HG03442 (cell line): ENCODE measurements at regions not wholly inside any gene's neighbourhood (a gene's known extent, or its start where the extent isn't known, plus 50 kb on each side); places are given as distances from the start of the nearest gene placed in this dataset.
"Not testable (repeated sequence)": the region's sequence is repeated elsewhere in the genome, so short reads cannot be mapped to it uniquely, and the experiment has no call there.

Experiments used
- ATAC-seq: cut with Tn5 transposase; IDR thresholded peaks from one replicate; pipeline ENCODE4 v1.9.1; 2021; ENCODE audit warnings: mild to moderate bottlenecking, moderate library complexity; ENCODE audit not compliant: unreplicated experiment

GRCh38 chr1:219072329-219072728, 101.3 kb upstream of the LYPLAL1 start:
- no peak for ATAC-seq

- ATAC-seq: no peak
Observed at GRCh38 chr1:219074084-219074728, 99.5 kb upstream of the LYPLAL1 start.

- no peak for ATAC-seq
Observed at GRCh38 chr1:219075121-219075879, 98.4 kb upstream of the LYPLAL1 start.

GRCh38 chr1:219076326-219076937, 97.2 kb upstream of the LYPLAL1 start:
- ATAC-seq: no peak

GRCh38 chr1:219077767-219078166, 95.9 kb upstream of the LYPLAL1 start:
- ATAC-seq: not testable (repeated sequence)

GRCh38 chr1:219081943-219082925, 91.4 kb upstream of the LYPLAL1 start:
- ATAC-seq: peak; percentile 82

GRCh38 chr1:219083631-219084030, 90.0 kb upstream of the LYPLAL1 start:
- ATAC-seq: no peak

- no peak for ATAC-seq
Observed at GRCh38 chr1:219085082-219085481, 88.6 kb upstream of the LYPLAL1 start.

GRCh38 chr1:219085988-219086387, 87.7 kb upstream of the LYPLAL1 start:
- no peak for ATAC-seq

- no peak for ATAC-seq
Observed at GRCh38 chr1:219086956-219087469, 86.7 kb upstream of the LYPLAL1 start.

- ATAC-seq: peak; percentile 89
Observed at GRCh38 chr1:219088778-219089557, 84.7 kb upstream of the LYPLAL1 start.

- peak; percentile 68 for ATAC-seq
Observed at GRCh38 chr1:219090607-219091006, 83.1 kb upstream of the LYPLAL1 start.

GRCh38 chr1:219092206-219092605, 81.5 kb upstream of the LYPLAL1 start:
- no peak for ATAC-seq

GRCh38 chr1:219099307-219099706, 74.4 kb upstream of the LYPLAL1 start:
- peak; percentile 84 for ATAC-seq

- ATAC-seq: no peak
Observed at GRCh38 chr1:219100059-219100458, 73.6 kb upstream of the LYPLAL1 start.

- not testable (repeated sequence) for ATAC-seq
Observed at GRCh38 chr1:219102466-219102865, 71.2 kb upstream of the LYPLAL1 start.

- no peak for ATAC-seq
Observed at GRCh38 chr1:219105893-219106292, 67.8 kb upstream of the LYPLAL1 start.

GRCh38 chr1:219109424-219110018, 64.2 kb upstream of the LYPLAL1 start:
- ATAC-seq: no peak

GRCh38 chr1:219113261-219113660, 60.4 kb upstream of the LYPLAL1 start:
- ATAC-seq: no peak
